ENCODE measurements at regions not wholly inside any gene's neighbourhood (a gene's known extent, or its start where the extent isn't known, plus 50 kb on each side); places are given as distances from the start of the nearest gene placed in this dataset.

- TF ChIP-seq POLR2A (IDR thresholded peaks at IDR 0.05) (no peak), CTCF (IDR thresholded peaks at IDR 0.05) (no peak)
These were observed 58.6 kb upstream of the CNTNAP2 start for GRCh38 chr7:146057958-146058357.

All from sigmoid colon (tissue), 3 donors.